ENCODE measurements at regions not wholly inside any gene's neighbourhood (a gene's known extent, or its start where the extent isn't known, plus 50 kb on each side); places are given as distances from the start of the nearest gene placed in this dataset.

GRCh38 chr4:184922301-184922700, 96.0 kb upstream of the HELT start:
- no peak for DNase-seq (ENCODE audit: low spot score)
- no peak overlapping the region for H3K27ac ChIP-seq
- CTCF ChIA-PET, result no interaction called here
- POLR2A ChIA-PET (ENCODE audit: low non-redundant PET), result no interaction called here
- TF ChIP-seq CTCF (conservative IDR thresholded peaks at IDR 0.05; ENCODE audit: low read depth), result no peak

- POLR2A ChIA-PET (ENCODE audit: low non-redundant PET), result no interaction called here
- no peak overlapping the region for H3K27ac ChIP-seq
- CTCF ChIA-PET, result no interaction called here
- no peak for DNase-seq (ENCODE audit: low spot score)
- TF ChIP-seq CTCF (conservative IDR thresholded peaks at IDR 0.05; ENCODE audit: low read depth), result no peak
Measured at GRCh38 chr4:184924516-184924915, 93.8 kb upstream of the HELT start.

- TF ChIP-seq CTCF (conservative IDR thresholded peaks at IDR 0.05; ENCODE audit: low read depth), result no peak
- CTCF ChIA-PET, result interaction anchor here (0.6 kb wide), 1 partner anchor 135 kb away, joined by 3 read pairs; no protein-coding TSS in a partner anchor
- no peak overlapping the region for H3K27ac ChIP-seq
- no peak for DNase-seq (ENCODE audit: low spot score)
- POLR2A ChIA-PET (ENCODE audit: low non-redundant PET), result no interaction called here
Measured at GRCh38 chr4:184929476-184929875, 88.8 kb upstream of the HELT start.

- POLR2A ChIA-PET (ENCODE audit: low non-redundant PET), result no interaction called here
- CTCF ChIA-PET, result no interaction called here
Measured at GRCh38 chr4:184930026-184930425, 88.3 kb upstream of the HELT start.

GRCh38 chr4:184932343-184932742, 85.9 kb upstream of the HELT start:
- CTCF ChIA-PET, result no interaction called here
- POLR2A ChIA-PET (ENCODE audit: low non-redundant PET), result no interaction called here
- no peak for DNase-seq (ENCODE audit: low spot score)
- TF ChIP-seq CTCF (conservative IDR thresholded peaks at IDR 0.05; ENCODE audit: low read depth), result no peak
- no peak overlapping the region for H3K27ac ChIP-seq

More at GRCh38 chr4:184930026-184930425, 88.3 kb upstream of the HELT start:
- no peak overlapping the region for H3K27ac ChIP-seq
- TF ChIP-seq CTCF (conservative IDR thresholded peaks at IDR 0.05; ENCODE audit: low read depth), result no peak
- DNase-seq (ENCODE audit: low spot score), result no peak

GRCh38 chr4:184933311-184933710, 85.0 kb upstream of the HELT start:
- CTCF ChIA-PET, result no interaction called here
- POLR2A ChIA-PET (ENCODE audit: low non-redundant PET), result no interaction called here
- TF ChIP-seq CTCF (conservative IDR thresholded peaks at IDR 0.05; ENCODE audit: low read depth), result no peak

GRCh38 chr4:184934184-184934583, 84.1 kb upstream of the HELT start:
- CTCF ChIA-PET, result interaction anchor here (0.7 kb wide), 1 partner anchor 1574 kb away, joined by 3 read pairs; no protein-coding TSS in a partner anchor
- no peak for TF ChIP-seq CTCF (conservative IDR thresholded peaks at IDR 0.05; ENCODE audit: low read depth)

More at GRCh38 chr4:184933311-184933710, 85.0 kb upstream of the HELT start:
- no peak overlapping the region for H3K27ac ChIP-seq
- DNase-seq (ENCODE audit: low spot score), result no peak

More at GRCh38 chr4:184934184-184934583, 84.1 kb upstream of the HELT start:
- no peak overlapping the region for H3K27ac ChIP-seq
- POLR2A ChIA-PET (ENCODE audit: low non-redundant PET), result no interaction called here
- DNase-seq (ENCODE audit: low spot score), result no peak
